Suprapubic skin (tissue), 4 donors: ENCODE measurements at regions not wholly inside any gene's neighbourhood (a gene's known extent, or its start where the extent isn't known, plus 50 kb on each side); places are given as distances from the start of the nearest gene placed in this dataset.

Experiments
- DNase-seq, 2 donors: peaks; one replicate each; pipeline ENCODE4 v3.0.0-alpha.2; 2019; ENCODE audit warnings: low spot score in 2 of 2
- H3K27ac ChIP-seq: fragments of 200-600 bp; sonication (generic); one replicate; pipeline ENCODE4 v1.5.1; 2019
- H3K27me3 ChIP-seq: fragments of 200-600 bp; sonication (generic); one replicate; pipeline ENCODE4 v1.5.1; 2019
- H3K36me3 ChIP-seq: fragments of 200-600 bp; sonication (generic); one replicate; pipeline ENCODE4 v1.5.1; 2019
- H3K4me1 ChIP-seq: fragments of 200-600 bp; sonication (generic); one replicate; pipeline ENCODE4 v1.5.1; 2019
- H3K4me3 ChIP-seq: fragments of 200-600 bp; sonication (generic); one replicate; pipeline ENCODE4 v1.5.1; 2019; ENCODE audit warnings: mild to moderate bottlenecking
- H3K9me3 ChIP-seq: fragments of 200-600 bp; sonication (generic); one replicate; pipeline ENCODE4 v1.5.1; 2019
- CTCF ChIP-seq, 2 donors: fragments of 200-600 bp in 1 of 2; fragments of 450-650 bp in 1 of 2; sonication (generic) in 1 of 2; IDR thresholded peaks; one replicate each; pipeline ENCODE4 v1.5.1; 2016 to 2019; ENCODE audit warnings: antibody characterized with exemption in 2 of 2, mild to moderate bottlenecking in 1 of 2, moderate library complexity in 1 of 2
- EP300 ChIP-seq: sonication (generic); formaldehyde crosslinking; IDR thresholded peaks from one replicate; pipeline ENCODE4 v1.6.1; 2017; ENCODE audit warnings: antibody characterized with exemption
- POLR2A ChIP-seq, 2 donors: fragments of 450-650 bp; IDR thresholded peaks; one replicate each; pipeline ENCODE4 v1.6.1; 2017; ENCODE audit warnings: antibody characterized with exemption in 2 of 2, mild to moderate bottlenecking in 2 of 2, moderate library complexity in 2 of 2
- POLR2AphosphoS5 ChIP-seq, 3 donors: sonication (generic); formaldehyde crosslinking; IDR thresholded peaks; one replicate each; pipeline ENCODE4 v1.6.1; 2017; ENCODE audit warnings: antibody characterized with exemption in 3 of 3
- WGBS: methylation state at CpG from one replicate; pipeline ENCODE4 v1.1.5; 2018; 5-methylcytosine and 5-hydroxymethylcytosine counted together

GRCh38 chr1:221308534-221309511, 429.6 kb downstream of the HLX start:
- 87% methylated on average over 10 of the region's 10 CpGs for WGBS
- Histone ChIP-seq H3K4me1 (no peaks in the 10 kb centered on the region), H3K4me3 (no peak overlapping the region), H3K27ac (no peak overlapping the region), H3K36me3 (no peaks in the 10 kb centered on the region), H3K9me3 (no peaks in the 10 kb centered on the region), H3K27me3 (no peaks in the 10 kb centered on the region)
- no peak for TF ChIP-seq POLR2AphosphoS5 (IDR thresholded peaks at IDR 0.05)
- no peak for TF ChIP-seq POLR2A (IDR thresholded peaks at IDR 0.05)
- no peak for TF ChIP-seq EP300
- no peak for TF ChIP-seq CTCF (IDR thresholded peaks at IDR 0.05)
- no peak for DNase-seq

- H3K36me3 ChIP-seq: no peaks in the 10 kb centered on the region
- no peaks in the 10 kb centered on the region for H3K27me3 ChIP-seq
- peaks cover under 1% of the 10 kb centered on the region for H3K4me1 ChIP-seq
- WGBS: 39% methylated on average over 1 of the region's 1 CpG
- TF ChIP-seq POLR2A (IDR thresholded peaks at IDR 0.05): no peak
- no peak for TF ChIP-seq EP300
- TF ChIP-seq POLR2AphosphoS5 (IDR thresholded peaks at IDR 0.05): no peak
- TF ChIP-seq CTCF (IDR thresholded peaks at IDR 0.05): no peak
- no peak overlapping the region for H3K4me3 ChIP-seq
- H3K9me3 ChIP-seq: no peaks in the 10 kb centered on the region
- no peak for DNase-seq
- no peak overlapping the region for H3K27ac ChIP-seq
Measured at GRCh38 chr1:221309723-221310122, 430.5 kb downstream of the HLX start.

GRCh38 chr1:221310180-221310579, 430.9 kb downstream of the HLX start:
- peaks cover 3% of the 10 kb centered on the region for H3K4me1 ChIP-seq
- no peaks in the 10 kb centered on the region for H3K27me3 ChIP-seq
- no peaks in the 10 kb centered on the region for H3K9me3 ChIP-seq
- H3K36me3 ChIP-seq: no peaks in the 10 kb centered on the region
- no peak overlapping the region for H3K4me3 ChIP-seq
- no peak overlapping the region for H3K27ac ChIP-seq
- WGBS: 62% methylated on average over 4 of the region's 4 CpGs
- TF ChIP-seq POLR2AphosphoS5 (IDR thresholded peaks at IDR 0.05): no peak
- TF ChIP-seq POLR2A (IDR thresholded peaks at IDR 0.05): no peak
- TF ChIP-seq CTCF (IDR thresholded peaks at IDR 0.05): no peak
- no peak for TF ChIP-seq EP300
- DNase-seq: no peak

GRCh38 chr1:221315330-221315729, 426.6 kb downstream of the DUSP10 start:
- DNase-seq: no peak
- TF ChIP-seq CTCF (IDR thresholded peaks at IDR 0.05) (no peak), POLR2A (IDR thresholded peaks at IDR 0.05) (no peak), POLR2AphosphoS5 (IDR thresholded peaks at IDR 0.05) (no peak), EP300 (no peak)
- no peaks in the 10 kb centered on the region for H3K9me3 ChIP-seq
- H3K4me3 ChIP-seq: no peak overlapping the region
- no peak overlapping the region for H3K27ac ChIP-seq
- peaks cover 3% of the 10 kb centered on the region for H3K4me1 ChIP-seq
- no peaks in the 10 kb centered on the region for H3K36me3 ChIP-seq
- H3K27me3 ChIP-seq: no peaks in the 10 kb centered on the region
- WGBS: 33% methylated on average over 3 of the region's 3 CpGs

- H3K36me3 ChIP-seq: no peaks in the 10 kb centered on the region
- H3K9me3 ChIP-seq: no peaks in the 10 kb centered on the region
- TF ChIP-seq POLR2AphosphoS5 (IDR thresholded peaks at IDR 0.05): peak in 1 of 3 donors; percentile 54
- no peak for TF ChIP-seq EP300
- no peak for TF ChIP-seq CTCF (IDR thresholded peaks at IDR 0.05)
- no peak overlapping the region for H3K4me3 ChIP-seq
- 70% methylated on average over 1 of the region's 1 CpG for WGBS
- no peaks in the 10 kb centered on the region for H3K27me3 ChIP-seq
- no peak overlapping the region for H3K27ac ChIP-seq
- peaks cover 3% of the 10 kb centered on the region for H3K4me1 ChIP-seq
- DNase-seq: no peak
Measured at GRCh38 chr1:221316491-221317056, 425.3 kb downstream of the DUSP10 start.
